ENCODE measurements at regions not wholly inside any gene's neighbourhood (a gene's known extent, or its start where the extent isn't known, plus 50 kb on each side); places are given as distances from the start of the nearest gene placed in this dataset.

DNA sequence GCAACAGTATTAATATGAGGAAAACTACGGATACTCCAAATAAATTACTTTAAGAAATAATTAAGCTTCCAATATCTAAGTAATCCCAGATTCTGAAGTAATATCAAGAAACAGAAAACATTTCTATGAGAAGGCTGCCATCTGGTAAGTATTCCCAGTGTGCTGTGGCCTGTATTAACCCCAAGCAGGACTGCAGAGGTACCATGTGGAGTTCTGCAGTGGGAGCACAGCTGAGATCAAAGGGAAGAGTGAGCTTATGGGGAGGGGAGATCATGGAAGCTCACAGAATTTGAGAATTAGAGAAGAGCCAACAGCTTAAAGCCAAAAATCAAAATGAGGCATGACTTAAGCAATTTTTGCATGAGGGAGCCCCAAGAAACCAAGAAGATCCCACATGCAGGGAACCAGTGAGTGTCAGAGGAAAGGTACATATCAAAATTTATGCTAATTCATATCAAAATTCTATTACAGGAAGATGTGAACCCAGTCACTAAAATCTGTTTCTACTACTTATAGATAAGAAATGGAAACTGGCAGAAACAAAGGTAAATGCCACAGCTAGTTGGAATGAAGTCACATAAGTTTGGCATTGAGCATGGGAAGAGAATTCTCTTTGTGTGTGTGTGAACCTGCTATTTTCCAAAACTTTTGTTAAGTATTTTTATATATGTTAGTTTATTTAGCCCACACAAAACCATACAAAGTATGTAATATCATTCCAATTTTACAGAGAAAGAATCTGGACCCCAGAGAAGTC lies 62.6 kb upstream of the KITLG start:
- ATAC-seq (ENCODE audit: low FRiP score) (no peak), DNase-seq (no peak)
- no peaks in the 10 kb centered on the region for H3K9me3 ChIP-seq (ENCODE audit: control insufficient read depth, low read length)
- H3K4me1 ChIP-seq (ENCODE audit: control insufficient read depth in 1 of 2, insufficient read depth in 2 of 2, low read length in 2 of 2), result no peaks in the 10 kb centered on the region
- no peaks in the 10 kb centered on the region for H3K36me3 ChIP-seq (ENCODE audit: control insufficient read depth in 1 of 2, insufficient read depth in 2 of 2, low read length in 1 of 2)
- no peaks in the 10 kb centered on the region for H3K27me3 ChIP-seq (ENCODE audit: control insufficient read depth in 1 of 2, insufficient read depth in 2 of 2, low read length in 1 of 2)
- H3K27ac ChIP-seq (ENCODE audit: low read depth in 1 of 2, low read length in 2 of 2), result no peak overlapping the region
- no peak overlapping the region for H3K4me3 ChIP-seq (ENCODE audit: low read length in 2 of 2)
- WGBS, 2 donors, result 90 to 95% methylated on average over 1 of the region's 1 CpG
- intact Hi-C loops (cut with DNase I), result no loop called here

DNA sequence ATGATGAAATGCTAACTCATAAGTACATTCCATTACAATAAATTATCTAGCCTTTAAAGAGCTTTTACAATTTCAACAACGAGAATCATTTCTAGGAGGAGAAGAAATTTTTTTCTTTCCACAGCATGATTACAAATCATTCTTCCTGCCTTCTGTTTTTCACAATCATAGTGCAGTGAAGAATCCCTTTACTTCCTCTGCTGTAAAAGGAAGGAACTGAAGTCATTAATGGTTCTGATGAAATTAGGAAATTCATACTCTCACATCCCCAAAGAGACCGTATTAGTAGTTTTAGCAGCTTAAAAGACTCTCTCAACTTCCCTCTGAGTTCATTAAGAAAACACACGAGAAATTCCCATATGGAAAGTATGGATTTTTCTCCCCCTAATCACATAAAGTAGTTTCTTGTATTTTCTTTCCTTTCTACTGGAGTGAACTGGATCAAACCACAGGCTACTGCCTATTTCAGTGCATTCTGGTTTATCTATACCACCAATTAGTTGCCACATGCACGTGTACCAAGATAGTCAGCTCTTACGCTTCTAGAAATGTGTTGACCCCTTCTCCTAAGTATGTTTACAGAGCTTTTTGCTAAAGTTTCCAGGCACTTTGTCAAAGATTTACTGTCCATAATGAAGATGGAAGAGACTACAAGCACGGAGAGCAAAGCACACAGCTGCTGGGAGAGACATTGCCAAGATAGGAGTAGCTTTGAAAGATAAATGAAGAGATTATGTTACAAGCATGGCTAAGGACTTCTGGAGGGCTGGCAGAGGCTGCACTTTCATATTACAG lies 58.9 kb upstream of the KITLG start:
- H3K27ac ChIP-seq (ENCODE audit: low read depth in 1 of 2, low read length in 2 of 2), result no peak overlapping the region

GRCh38 chr12:88638388-88638787 lies 58.1 kb upstream of the KITLG start:
- Histone ChIP-seq H3K36me3 (ENCODE audit: control insufficient read depth in 1 of 2, insufficient read depth in 2 of 2, low read length in 1 of 2) (no peaks in the 10 kb centered on the region), H3K4me3 (ENCODE audit: low read length in 2 of 2) (no peak overlapping the region), H3K27me3 (ENCODE audit: control insufficient read depth in 1 of 2, insufficient read depth in 2 of 2, low read length in 1 of 2) (no peaks in the 10 kb centered on the region), H3K9me3 (ENCODE audit: control insufficient read depth, low read length) (no peaks in the 10 kb centered on the region), H3K27ac (ENCODE audit: low read depth in 1 of 2, low read length in 2 of 2) (no peak overlapping the region), H3K4me1 (ENCODE audit: control insufficient read depth in 1 of 2, insufficient read depth in 2 of 2, low read length in 2 of 2) (no peaks in the 10 kb centered on the region)
- intact Hi-C loops (cut with DNase I), result no loop called here
- no peak for ATAC-seq (ENCODE audit: low FRiP score)
- WGBS, 2 donors, result 90 to 93% methylated on average over 3 of the region's 3 CpGs
- DNase-seq, result no peak

More for the DNA sequence above, 58.9 kb upstream of the KITLG start:
- WGBS, 2 donors, result 63 to 66% methylated on average over 6 of the region's 6 CpGs
- Histone ChIP-seq H3K27me3 (ENCODE audit: control insufficient read depth in 1 of 2, insufficient read depth in 2 of 2, low read length in 1 of 2) (no peaks in the 10 kb centered on the region), H3K4me1 (ENCODE audit: control insufficient read depth in 1 of 2, insufficient read depth in 2 of 2, low read length in 2 of 2) (no peaks in the 10 kb centered on the region), H3K4me3 (ENCODE audit: low read length in 2 of 2) (no peak overlapping the region), H3K9me3 (ENCODE audit: control insufficient read depth, low read length) (no peaks in the 10 kb centered on the region), H3K36me3 (ENCODE audit: control insufficient read depth in 1 of 2, insufficient read depth in 2 of 2, low read length in 1 of 2) (no peaks in the 10 kb centered on the region)
- intact Hi-C loops (cut with DNase I), result no loop called here
- no peak for DNase-seq
- no peak for ATAC-seq (ENCODE audit: low FRiP score)

DNA sequence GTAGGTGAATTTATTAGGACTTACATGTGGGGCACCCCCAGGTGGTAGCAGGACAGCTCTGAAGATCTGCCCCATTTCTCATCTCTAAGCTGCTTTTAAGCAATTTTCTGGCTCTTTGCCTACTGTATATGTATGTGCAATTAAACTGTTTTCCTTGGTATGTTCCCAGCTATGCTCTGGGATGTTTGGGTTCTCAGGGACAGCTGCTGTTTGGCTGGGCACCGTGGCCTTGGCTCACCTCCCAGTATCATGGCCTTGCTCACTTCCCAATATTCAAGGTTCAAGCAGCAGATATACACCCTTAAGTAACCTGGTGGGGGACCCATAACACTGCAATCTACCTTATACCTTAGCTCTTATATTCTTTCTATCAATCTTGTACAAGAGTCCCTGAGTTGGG lies 53.7 kb upstream of the KITLG start:
- ATAC-seq (ENCODE audit: low FRiP score), result no peak
- Histone ChIP-seq H3K4me1 (ENCODE audit: control insufficient read depth in 1 of 2, insufficient read depth in 2 of 2, low read length in 2 of 2) (no peaks in the 10 kb centered on the region), H3K27me3 (ENCODE audit: control insufficient read depth in 1 of 2, insufficient read depth in 2 of 2, low read length in 1 of 2) (no peaks in the 10 kb centered on the region), H3K36me3 (ENCODE audit: control insufficient read depth in 1 of 2, insufficient read depth in 2 of 2, low read length in 1 of 2) (no peaks in the 10 kb centered on the region), H3K4me3 (ENCODE audit: low read length in 2 of 2) (no peak overlapping the region), H3K9me3 (ENCODE audit: control insufficient read depth, low read length) (no peaks in the 10 kb centered on the region), H3K27ac (ENCODE audit: low read depth in 1 of 2, low read length in 2 of 2) (no peak overlapping the region)
- intact Hi-C loops (cut with DNase I), result no loop called here
- WGBS, 2 donors, result 7 to 11% methylated on average over 1 of the region's 1 CpG
- DNase-seq, result no peak

DNA sequence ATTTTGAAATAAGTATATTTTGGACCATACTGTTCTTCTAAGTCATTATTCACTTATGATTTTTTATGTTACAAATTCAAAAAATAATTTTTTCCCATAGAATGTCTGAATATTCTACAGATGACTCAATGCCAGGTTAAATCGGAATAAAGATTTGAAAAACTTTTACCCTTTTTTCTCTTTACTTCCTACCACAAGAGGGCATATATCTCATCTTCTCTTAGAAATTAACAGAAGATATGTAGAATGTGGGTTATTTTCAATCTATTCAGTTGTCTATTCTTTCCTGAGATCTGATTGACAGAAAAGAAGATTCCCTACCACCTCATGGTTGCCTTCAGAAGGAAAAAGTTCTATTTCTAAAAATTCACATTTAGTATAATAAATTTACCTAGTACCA lies 53.0 kb upstream of the KITLG start:
- no peaks in the 10 kb centered on the region for H3K27me3 ChIP-seq (ENCODE audit: control insufficient read depth in 1 of 2, insufficient read depth in 2 of 2, low read length in 1 of 2)
- H3K4me3 ChIP-seq (ENCODE audit: low read length in 2 of 2), result no peak overlapping the region
- H3K4me1 ChIP-seq (ENCODE audit: control insufficient read depth in 1 of 2, insufficient read depth in 2 of 2, low read length in 2 of 2), result no peaks in the 10 kb centered on the region
- no peak for ATAC-seq (ENCODE audit: low FRiP score)
- no peaks in the 10 kb centered on the region for H3K9me3 ChIP-seq (ENCODE audit: control insufficient read depth, low read length)
- H3K36me3 ChIP-seq (ENCODE audit: control insufficient read depth in 1 of 2, insufficient read depth in 2 of 2, low read length in 1 of 2), result no peaks in the 10 kb centered on the region
- H3K27ac ChIP-seq (ENCODE audit: low read depth in 1 of 2, low read length in 2 of 2), result no peak overlapping the region
- 79 to 100% methylated on average over 1 of the region's 1 CpG for WGBS, 2 donors
- intact Hi-C loops (cut with DNase I), result no loop called here
- DNase-seq, result no peak

GRCh38 chr12:88630561-88630960 lies 50.3 kb upstream of the KITLG start:
- ATAC-seq (ENCODE audit: low FRiP score) (no peak), DNase-seq (no peak)
- no peaks in the 10 kb centered on the region for H3K36me3 ChIP-seq (ENCODE audit: control insufficient read depth in 1 of 2, insufficient read depth in 2 of 2, low read length in 1 of 2)
- no peaks in the 10 kb centered on the region for H3K9me3 ChIP-seq (ENCODE audit: control insufficient read depth, low read length)
- no peak overlapping the region for H3K27ac ChIP-seq (ENCODE audit: low read depth in 1 of 2, low read length in 2 of 2)
- intact Hi-C loops (cut with DNase I), result no loop called here
- no peaks in the 10 kb centered on the region for H3K27me3 ChIP-seq (ENCODE audit: control insufficient read depth in 1 of 2, insufficient read depth in 2 of 2, low read length in 1 of 2)
- H3K4me3 ChIP-seq (ENCODE audit: low read length in 2 of 2), result no peak overlapping the region
- no peaks in the 10 kb centered on the region for H3K4me1 ChIP-seq (ENCODE audit: control insufficient read depth in 1 of 2, insufficient read depth in 2 of 2, low read length in 2 of 2)

Data from aorta (tissue), 5 donors.